ENCODE measurements at regions not wholly inside any gene's neighbourhood (a gene's known extent, or its start where the extent isn't known, plus 50 kb on each side); places are given as distances from the start of the nearest gene placed in this dataset.

GRCh38 chr5:8848997-8849594 is 696.8 kb downstream of the SEMA5A start:
- DNase-seq (ENCODE audit: low read depth) = peak; percentile 70

DNA sequence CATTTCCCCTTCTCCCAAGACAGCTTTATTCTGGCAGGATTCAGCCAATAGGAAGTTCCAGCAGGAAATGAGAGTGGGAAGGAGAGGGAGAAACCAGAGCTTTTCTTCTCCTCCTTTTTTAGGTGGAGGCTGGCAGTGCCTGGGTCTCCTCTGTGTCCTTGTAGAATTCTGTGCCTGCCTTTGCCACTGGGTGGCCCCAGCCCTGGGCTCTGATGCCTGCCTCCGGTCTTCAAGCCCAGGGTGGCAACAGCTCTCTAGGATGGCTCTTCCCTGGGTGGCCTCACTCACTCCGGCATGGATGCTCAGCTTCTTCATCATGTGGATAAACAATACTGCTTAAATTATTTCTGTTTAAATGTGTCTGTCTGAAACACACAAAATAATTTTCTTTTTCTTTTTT is 694.8 kb downstream of the SEMA5A start:
- no peak for DNase-seq (ENCODE audit: low read depth)

GRCh38 chr5:8857051-8857450 is 688.8 kb downstream of the SEMA5A start:
- no peak for DNase-seq (ENCODE audit: low read depth)

GRCh38 chr5:8861764-8862163 is 684.1 kb downstream of the SEMA5A start:
- no peak for DNase-seq (ENCODE audit: low read depth)

DNA sequence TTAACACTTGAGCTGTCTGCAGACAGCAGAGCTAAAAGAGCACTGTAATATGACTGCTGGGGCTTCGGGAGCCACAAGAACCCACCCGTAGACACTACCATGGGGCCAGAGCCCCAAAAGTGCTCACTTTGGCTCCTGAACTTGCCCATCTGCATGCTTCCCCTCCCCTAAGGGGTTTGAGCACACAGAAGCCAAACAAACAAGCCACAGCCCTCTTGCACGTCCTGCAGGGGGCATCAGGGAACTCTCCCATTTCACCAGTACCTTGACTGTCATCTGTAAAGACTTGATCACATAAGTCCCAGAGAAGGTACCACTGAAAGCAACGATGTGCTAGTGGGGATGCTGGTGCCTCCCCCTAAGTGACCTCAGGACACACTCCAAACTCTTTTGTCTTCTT is 681.8 kb downstream of the SEMA5A start:
- DNase-seq (ENCODE audit: low read depth) = peak; percentile 37

DNA sequence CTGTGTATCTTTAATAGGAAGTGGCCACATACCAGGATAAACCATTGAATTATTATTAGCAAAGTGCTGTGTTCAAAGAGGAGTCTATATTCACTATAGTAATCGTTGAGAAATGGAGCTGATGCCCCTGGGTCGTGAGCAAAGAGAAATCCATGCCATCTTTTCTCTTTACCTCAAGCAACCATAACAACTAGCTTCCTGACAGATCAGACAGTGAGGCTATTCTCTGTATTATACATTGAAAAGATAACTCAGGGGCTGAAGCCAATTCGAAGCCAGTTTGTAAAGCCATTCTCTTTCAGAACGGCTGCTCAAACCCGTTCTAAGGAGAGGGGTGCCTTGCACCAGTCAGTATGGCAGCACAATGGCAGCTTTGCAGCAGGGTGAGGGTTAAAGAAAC is 680.6 kb downstream of the SEMA5A start:
- DNase-seq (ENCODE audit: low read depth) = no peak

DNA sequence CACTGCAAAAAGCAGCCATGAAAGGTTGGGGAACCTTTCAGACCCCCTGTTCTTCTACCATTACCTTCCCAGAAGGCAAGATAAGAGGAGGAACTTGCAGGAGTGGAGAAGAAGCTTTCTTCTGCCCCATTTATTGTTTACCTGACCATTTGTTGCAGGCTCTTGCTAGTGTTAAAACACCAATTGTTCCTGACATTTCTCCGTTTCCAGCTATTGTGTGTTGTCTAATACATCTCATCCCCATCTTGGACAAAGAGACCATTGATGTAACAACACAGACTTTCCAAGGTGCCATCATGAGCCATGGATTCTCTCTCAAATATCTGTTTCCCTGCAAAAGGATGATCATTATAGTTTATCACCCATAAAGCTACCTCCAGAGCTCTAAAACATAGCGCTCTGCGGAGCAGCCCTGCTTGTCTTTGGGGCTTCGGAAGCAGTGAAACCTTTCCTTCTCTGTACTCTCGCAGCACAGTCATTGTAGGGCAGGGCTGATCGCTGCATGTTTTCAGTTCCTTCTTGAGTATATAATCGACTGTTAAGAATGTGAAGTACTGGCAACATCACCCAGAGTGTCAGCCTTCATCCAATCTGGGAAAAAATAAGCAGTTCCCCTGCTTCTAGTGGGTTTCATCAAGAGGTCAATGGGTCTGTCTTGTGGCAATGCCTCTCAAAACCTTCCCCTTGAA is 680.0 kb downstream of the SEMA5A start:
- DNase-seq (ENCODE audit: low read depth) = no peak

- DNase-seq (ENCODE audit: low read depth) = peak; percentile 41
Measured at GRCh38 chr5:8868283-8868682, 677.6 kb downstream of the SEMA5A start.

GRCh38 chr5:8869932-8870331 is 675.9 kb downstream of the SEMA5A start:
- no peak for DNase-seq (ENCODE audit: low read depth)

- no peak for DNase-seq (ENCODE audit: low read depth)
Measured at GRCh38 chr5:8870349-8870958, 675.4 kb downstream of the SEMA5A start.

GRCh38 chr5:8870959-8871355 is 674.9 kb downstream of the SEMA5A start:
- no peak for DNase-seq (ENCODE audit: low read depth)

DNA sequence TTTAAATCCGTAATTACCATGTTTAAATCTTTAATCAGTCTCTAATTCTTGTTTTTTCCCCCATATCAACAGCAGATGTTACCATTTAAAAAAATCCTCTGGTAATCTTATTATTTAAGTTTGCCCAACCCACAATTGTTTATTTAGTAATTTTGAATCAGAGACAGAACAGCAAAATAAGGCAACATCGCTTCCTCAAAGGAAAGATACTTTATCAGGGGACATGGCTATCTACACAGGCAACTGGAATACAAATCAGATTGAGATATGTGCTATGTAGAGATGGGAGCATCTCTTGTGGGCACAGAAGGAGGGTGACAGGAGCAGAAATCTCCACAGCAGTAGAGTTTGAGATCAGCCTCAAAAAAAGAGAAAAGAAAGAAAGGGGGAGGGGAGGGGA is 674.4 kb downstream of the SEMA5A start:
- no peak for DNase-seq (ENCODE audit: low read depth)

GRCh38 chr5:8875722-8876121 is 670.2 kb downstream of the SEMA5A start:
- no peak for DNase-seq (ENCODE audit: low read depth)

- DNase-seq (ENCODE audit: low read depth) = no peak
Measured at GRCh38 chr5:8879248-8879647, 666.6 kb downstream of the SEMA5A start.

- no peak for DNase-seq (ENCODE audit: low read depth)
Measured at GRCh38 chr5:8884029-8884428, 661.8 kb downstream of the SEMA5A start.

- DNase-seq (ENCODE audit: low read depth) = no peak
Measured at GRCh38 chr5:8892926-8893325, 652.9 kb downstream of the SEMA5A start.

DNA sequence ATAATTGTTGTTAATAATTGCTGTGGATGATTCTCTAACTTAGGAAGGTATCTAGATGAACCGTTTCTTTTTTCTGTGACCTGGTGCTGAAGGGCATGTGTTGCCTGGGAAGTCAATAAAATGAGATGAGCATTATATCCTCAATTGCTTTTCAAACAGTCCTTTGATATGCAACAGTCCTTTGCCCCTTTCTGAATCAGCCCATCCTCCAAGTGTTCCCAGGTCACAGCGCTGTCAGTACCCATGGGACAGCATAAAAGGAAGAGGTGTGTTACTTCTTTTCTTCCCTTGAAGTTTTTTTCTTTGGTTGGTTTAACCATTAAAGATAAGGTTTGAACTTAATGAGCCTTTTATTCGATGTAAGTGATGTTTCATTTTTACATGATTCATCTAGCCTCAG is 651.8 kb downstream of the SEMA5A start:
- DNase-seq (ENCODE audit: low read depth) = no peak

- no peak for DNase-seq (ENCODE audit: low read depth)
Measured at GRCh38 chr5:8895062-8895461, 650.8 kb downstream of the SEMA5A start.

- DNase-seq (ENCODE audit: low read depth) = no peak
Measured at GRCh38 chr5:8895599-8895998, 650.3 kb downstream of the SEMA5A start.

GRCh38 chr5:8897316-8897715 is 648.6 kb downstream of the SEMA5A start:
- no peak for DNase-seq (ENCODE audit: low read depth)

GRCh38 chr5:8905021-8905420 is 640.9 kb downstream of the SEMA5A start:
- DNase-seq (ENCODE audit: low read depth) = peak; percentile 77

DNA sequence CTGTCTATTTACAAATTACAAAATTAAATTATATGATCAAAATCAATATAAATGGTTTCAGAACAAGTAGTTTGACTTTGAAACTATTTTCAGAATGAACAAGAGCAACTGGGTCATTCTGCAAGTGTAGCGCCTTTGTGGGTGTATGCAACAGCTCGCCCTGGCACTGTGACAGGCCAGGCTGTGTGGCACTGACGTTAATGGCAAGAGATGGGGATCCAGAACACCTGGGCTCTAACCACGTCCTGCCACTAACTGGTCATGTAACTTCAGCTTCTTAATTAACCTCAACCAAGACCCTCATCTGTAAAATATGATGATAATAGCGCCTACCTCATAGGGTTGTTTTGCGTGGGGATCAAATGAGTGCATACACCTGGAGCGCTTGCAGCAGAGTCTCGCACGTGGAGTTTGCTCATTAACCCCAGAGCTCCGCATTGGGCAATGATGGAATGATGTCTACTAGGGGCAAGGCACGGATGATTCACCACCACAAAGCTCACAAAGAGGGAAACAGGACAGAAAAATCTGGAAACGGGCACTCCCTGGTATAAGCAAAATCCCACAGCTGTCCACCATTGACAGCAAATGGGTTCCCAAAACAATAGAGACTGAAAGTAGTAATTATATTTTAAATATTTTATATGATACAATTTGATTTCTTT is 639.4 kb downstream of the SEMA5A start:
- DNase-seq (ENCODE audit: low read depth) = peak; percentile 79
